Ishikawa (cell line): ENCODE measurements at regions not wholly inside any gene's neighbourhood (a gene's known extent, or its start where the extent isn't known, plus 50 kb on each side); places are given as distances from the start of the nearest gene placed in this dataset.

Experiments
- CREB1 ChIP-seq: IDR thresholded peaks from 2 replicates; pipeline ENCODE4 v1.6.1; 2012; ENCODE audit warnings: low read depth
- EP300 ChIP-seq: IDR thresholded peaks from 2 replicates; pipeline ENCODE4 v1.6.1; 2012; ENCODE audit warnings: borderline replicate concordance
- MAX ChIP-seq: IDR thresholded peaks from 2 replicates; pipeline ENCODE4 v1.6.1; 2012
- NFIC ChIP-seq: IDR thresholded peaks from 2 replicates; pipeline ENCODE4 v1.6.1; 2012
- RAD21 ChIP-seq: IDR thresholded peaks from 2 replicates; pipeline ENCODE4 v1.6.1; 2012; ENCODE audit warnings: low read depth
- REST ChIP-seq: IDR thresholded peaks from 2 replicates; pipeline ENCODE4 v1.6.1; 2012; ENCODE audit warnings: low read depth, mild to moderate bottlenecking
- TAF1 ChIP-seq: IDR thresholded peaks from 2 replicates; pipeline ENCODE4 v1.6.1; 2012; ENCODE audit warnings: low read depth, mild to moderate bottlenecking
- TCF12 ChIP-seq: IDR thresholded peaks from 2 replicates; pipeline ENCODE4 v1.6.1; 2012; ENCODE audit warnings: low read depth
- TEAD4 ChIP-seq: IDR thresholded peaks from 2 replicates; pipeline ENCODE4 v1.6.1; 2012
- USF1 ChIP-seq: IDR thresholded peaks from 2 replicates; pipeline ENCODE4 v1.6.1; 2012
- YY1 ChIP-seq: IDR thresholded peaks from 2 replicates; pipeline ENCODE4 v1.6.1; 2012; ENCODE audit warnings: low read depth
- ZBTB7A ChIP-seq: IDR thresholded peaks from 2 replicates; pipeline ENCODE4 v1.6.1; 2012; ENCODE audit warnings: low read depth

- TF ChIP-seq TCF12 (no peak), ZBTB7A (no peak), CREB1 (no peak), RAD21 (no peak), YY1 (no peak), TEAD4 (no peak), REST (no peak), MAX (no peak), USF1 (no peak), TAF1 (no peak), EP300 (no peak), NFIC (no peak)
Measured at GRCh38 chr4:83885256-83886182, 349.6 kb downstream of the GPAT3 start.
